WERI-Rb-1 (cell line): ENCODE measurements at regions not wholly inside any gene's neighbourhood (a gene's known extent, or its start where the extent isn't known, plus 50 kb on each side); places are given as distances from the start of the nearest gene placed in this dataset.
A peak's percentile ranks its signal among the peaks of the same experiment; 100 is the strongest.
"Not testable (repeated sequence)": the region's sequence is repeated elsewhere in the genome, so short reads cannot be mapped to it uniquely, and the experiment has no call there.

Source experiments
- DNase-seq: peaks from one replicate; pipeline ENCODE4 v3.0.0-alpha.2; 2020
- H3K27ac ChIP-seq: fragments of 250-450 bp; sonication (Bioruptor Pico); 2 replicates; pipeline ENCODE4 v1.5.1; 2020; ENCODE audit warnings: mild to moderate bottlenecking, moderate library complexity
- H3K27me3 ChIP-seq: fragments of 250-450 bp; sonication (Bioruptor Pico); 2 replicates; pipeline ENCODE4 v1.5.1; 2021; ENCODE audit warnings: mild to moderate bottlenecking, low read depth, moderate library complexity; ENCODE audit not compliant: insufficient read depth, severe bottlenecking
- H3K36me3 ChIP-seq: fragments of 250-450 bp; sonication (Bioruptor Pico); 2 replicates; pipeline ENCODE4 v1.5.1; 2020; ENCODE audit warnings: mild to moderate bottlenecking, moderate library complexity
- H3K4me3 ChIP-seq: 2 replicates; pipeline ENCODE4 v1.5.1; 2011; ENCODE audit warnings: low read depth, mild to moderate bottlenecking, control low read depth, low read length
- H3K9me3 ChIP-seq: fragments of 250-450 bp; sonication (Bioruptor Pico); 2 replicates; pipeline ENCODE4 v1.5.1; 2021; ENCODE audit warnings: mild to moderate bottlenecking, moderate library complexity; ENCODE audit not compliant: severe bottlenecking
- TF ChIP-seq, protein P1 (sequence below): IDR thresholded peaks from 2 replicates; pipeline ENCODE4 v1.5.1; 2011; ENCODE audit warnings: low read depth, mild to moderate bottlenecking, control low read depth, inconsistent platforms, low read length

DNA sequence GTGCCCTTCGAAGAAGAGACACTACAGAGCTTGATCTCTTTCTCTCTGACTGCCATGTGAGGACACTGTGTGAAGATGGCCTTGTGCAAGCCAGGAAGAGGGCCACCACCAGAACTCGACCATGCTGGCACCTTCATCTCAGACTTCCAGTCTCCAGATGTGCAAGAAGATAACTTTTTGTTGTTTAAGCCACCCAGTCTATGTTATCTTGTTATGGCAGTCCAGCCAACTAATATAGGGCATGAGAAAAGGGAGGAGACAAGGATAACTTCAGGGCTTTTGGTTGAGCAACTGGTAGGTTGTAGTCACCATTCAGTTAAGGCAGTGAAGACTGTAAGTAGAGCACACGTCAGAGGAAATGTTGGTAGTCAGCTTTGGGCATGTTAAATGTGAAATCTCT lies 515.5 kb downstream of the CSNK1G3 start:
- TF ChIP-seq, protein P1, sequence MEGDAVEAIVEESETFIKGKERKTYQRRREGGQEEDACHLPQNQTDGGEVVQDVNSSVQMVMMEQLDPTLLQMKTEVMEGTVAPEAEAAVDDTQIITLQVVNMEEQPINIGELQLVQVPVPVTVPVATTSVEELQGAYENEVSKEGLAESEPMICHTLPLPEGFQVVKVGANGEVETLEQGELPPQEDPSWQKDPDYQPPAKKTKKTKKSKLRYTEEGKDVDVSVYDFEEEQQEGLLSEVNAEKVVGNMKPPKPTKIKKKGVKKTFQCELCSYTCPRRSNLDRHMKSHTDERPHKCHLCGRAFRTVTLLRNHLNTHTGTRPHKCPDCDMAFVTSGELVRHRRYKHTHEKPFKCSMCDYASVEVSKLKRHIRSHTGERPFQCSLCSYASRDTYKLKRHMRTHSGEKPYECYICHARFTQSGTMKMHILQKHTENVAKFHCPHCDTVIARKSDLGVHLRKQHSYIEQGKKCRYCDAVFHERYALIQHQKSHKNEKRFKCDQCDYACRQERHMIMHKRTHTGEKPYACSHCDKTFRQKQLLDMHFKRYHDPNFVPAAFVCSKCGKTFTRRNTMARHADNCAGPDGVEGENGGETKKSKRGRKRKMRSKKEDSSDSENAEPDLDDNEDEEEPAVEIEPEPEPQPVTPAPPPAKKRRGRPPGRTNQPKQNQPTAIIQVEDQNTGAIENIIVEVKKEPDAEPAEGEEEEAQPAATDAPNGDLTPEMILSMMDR, result no peak

DNA sequence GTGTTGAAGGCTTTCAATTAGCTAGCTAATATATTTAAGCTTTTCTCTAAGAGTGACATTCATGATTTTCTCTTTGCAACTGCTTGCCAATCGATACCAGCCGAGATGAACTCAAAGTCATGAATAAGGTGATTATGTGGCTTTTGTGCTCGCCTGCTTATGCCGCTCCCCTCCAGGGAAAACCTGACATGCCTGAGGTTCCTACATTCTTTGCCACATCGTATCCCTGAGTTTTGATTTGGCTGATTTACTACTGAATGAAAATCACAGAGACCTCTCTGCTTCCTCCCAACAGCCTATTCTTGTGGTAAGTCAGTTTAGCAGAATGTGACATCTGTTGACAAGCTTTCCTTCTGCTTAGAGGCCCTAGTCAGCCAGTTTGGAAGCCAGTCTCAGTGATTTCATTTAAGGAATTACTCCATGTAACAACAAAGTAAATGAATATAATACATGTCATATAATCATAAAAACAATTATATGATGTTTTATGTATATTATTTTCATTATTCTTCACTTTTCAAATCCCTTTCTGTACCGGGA lies 513.4 kb downstream of the CSNK1G3 start:
- H3K9me3 ChIP-seq, result no peaks in the 10 kb centered on the region
- peak overlapping the region; percentile 43 for H3K27ac ChIP-seq
- TF ChIP-seq, protein P1, result no peak
- H3K4me3 ChIP-seq, result peak overlapping the region; percentile 28
- peak; percentile 47 for DNase-seq
- no peaks in the 10 kb centered on the region for H3K36me3 ChIP-seq
- H3K27me3 ChIP-seq, result no peaks in the 10 kb centered on the region

More for the DNA sequence above, 515.5 kb downstream of the CSNK1G3 start:
- no peak overlapping the region for H3K4me3 ChIP-seq
- H3K9me3 ChIP-seq, result no peaks in the 10 kb centered on the region
- H3K36me3 ChIP-seq, result no peaks in the 10 kb centered on the region
- no peak overlapping the region for H3K27ac ChIP-seq
- DNase-seq, result no peak
- H3K27me3 ChIP-seq, result no peaks in the 10 kb centered on the region

DNA sequence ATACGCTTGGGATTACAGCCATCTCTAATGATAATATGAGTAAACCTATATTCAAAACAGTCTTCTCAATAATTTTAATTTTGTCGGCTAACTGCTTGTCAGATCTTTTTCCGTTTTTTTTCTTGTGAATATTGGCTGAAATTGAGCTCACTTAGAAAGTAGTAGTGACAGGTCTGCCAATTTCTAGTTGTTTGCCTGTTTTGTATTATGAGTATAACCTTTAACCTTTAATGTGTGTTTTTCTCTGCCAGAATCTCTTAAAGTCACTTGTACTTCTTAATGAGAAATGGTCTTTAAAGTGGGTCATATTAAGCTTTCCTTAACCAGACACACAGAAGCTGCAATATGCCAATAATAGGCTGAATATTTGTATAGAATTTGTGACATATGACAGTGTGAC lies 511.0 kb downstream of the CSNK1G3 start:
- Histone ChIP-seq H3K4me3 (no peak overlapping the region), H3K27me3 (no peaks in the 10 kb centered on the region), H3K27ac (no peak overlapping the region), H3K36me3 (no peaks in the 10 kb centered on the region), H3K9me3 (peaks cover 2% of the 10 kb centered on the region)
- no peak for DNase-seq
- TF ChIP-seq, protein P1, result no peak

DNA sequence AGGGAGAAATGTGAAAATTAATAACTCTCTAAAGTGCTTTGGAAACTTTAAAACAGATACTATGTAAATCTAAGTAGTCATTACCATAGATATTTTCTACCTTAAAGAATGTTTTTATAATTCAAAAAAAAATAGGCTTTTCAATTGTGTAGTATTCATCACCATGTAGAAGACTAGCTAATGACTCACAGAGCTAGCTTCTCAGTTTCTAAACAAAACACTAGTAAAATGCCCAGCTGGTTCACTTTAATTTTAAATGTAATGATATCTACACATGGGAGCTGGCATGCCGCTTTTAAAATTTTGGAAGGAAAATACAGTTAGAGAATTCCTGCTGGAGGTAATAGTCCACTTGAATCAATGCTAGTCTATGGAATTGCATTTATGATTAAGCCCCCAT lies 509.8 kb downstream of the CSNK1G3 start:
- no peak for DNase-seq
- Histone ChIP-seq H3K36me3 (no peaks in the 10 kb centered on the region), H3K4me3 (no peak overlapping the region), H3K9me3 (peaks cover 3% of the 10 kb centered on the region), H3K27ac (no peak overlapping the region), H3K27me3 (no peaks in the 10 kb centered on the region)
- TF ChIP-seq, protein P1, result no peak

DNA sequence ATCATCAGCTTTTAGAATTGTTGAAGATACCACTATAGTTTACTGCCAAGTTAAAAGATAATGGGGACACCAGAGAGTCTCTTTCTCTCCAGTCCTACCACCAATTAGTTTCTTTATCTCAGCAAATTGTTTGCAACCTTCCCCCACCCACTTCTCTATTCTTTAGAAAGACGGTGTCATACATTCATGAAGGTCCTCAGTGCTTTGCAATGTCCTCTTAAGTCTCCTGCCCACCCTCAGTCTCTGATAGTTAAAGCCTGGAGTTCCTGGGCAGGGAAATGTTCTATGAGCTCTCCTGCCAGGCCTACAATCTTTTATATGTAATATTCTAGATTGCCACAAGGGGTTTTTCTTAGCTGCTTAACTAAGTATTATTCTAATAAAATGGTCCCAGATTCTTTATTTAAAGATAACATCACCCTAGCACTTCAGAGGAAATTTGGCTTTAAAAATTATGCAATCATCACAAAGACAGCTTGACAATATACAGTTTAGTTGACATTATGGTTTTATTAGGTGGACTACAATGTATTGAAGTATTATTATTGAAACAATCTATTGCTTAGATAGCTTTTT lies 509.2 kb downstream of the CSNK1G3 start:
- DNase-seq, result no peak
- peaks cover 3% of the 10 kb centered on the region for H3K9me3 ChIP-seq
- no peaks in the 10 kb centered on the region for H3K36me3 ChIP-seq
- H3K27me3 ChIP-seq, result no peaks in the 10 kb centered on the region
- no peak overlapping the region for H3K4me3 ChIP-seq
- H3K27ac ChIP-seq, result no peak overlapping the region
- TF ChIP-seq, protein P1, result no peak

DNA sequence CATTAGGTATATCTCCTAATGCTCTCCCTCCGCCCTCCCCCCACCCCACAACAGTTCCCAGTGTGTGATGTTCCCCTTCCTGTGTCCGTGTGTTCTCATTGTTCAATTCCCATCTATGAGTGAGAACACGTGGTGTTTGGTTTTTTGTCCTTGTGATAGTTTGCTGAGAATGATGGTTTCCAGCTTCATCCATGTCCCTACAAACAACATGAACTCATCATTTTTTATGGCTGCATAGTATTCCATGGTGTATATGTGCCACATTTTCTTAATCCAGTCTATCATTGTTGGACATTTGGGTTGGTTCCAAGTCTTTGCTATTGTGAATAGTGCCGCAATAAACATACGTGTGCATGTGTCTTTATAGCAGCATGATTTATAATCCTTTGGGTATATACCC lies 505.3 kb downstream of the CSNK1G3 start:
- not testable (repeated sequence) for DNase-seq, H3K36me3 ChIP-seq, H3K27me3 ChIP-seq, H3K9me3 ChIP-seq, H3K27ac ChIP-seq, H3K4me3 ChIP-seq
